Right lobe of liver (tissue), 6 donors: ENCODE measurements at regions not wholly inside any gene's neighbourhood (a gene's known extent, or its start where the extent isn't known, plus 50 kb on each side); places are given as distances from the start of the nearest gene placed in this dataset.

ENCODE experiments used
- ATAC-seq, 4 donors: fragments of 200-7000 bp; cut with Tn5 transposase; one replicate each; pipeline ENCODE4 v1.9.1; 2020; ENCODE audit warnings: mild to moderate bottlenecking in 4 of 4, moderate library complexity in 4 of 4
- DNase-seq, 3 donors: peaks; one replicate each; pipeline ENCODE4 v3.0.0-alpha.2; 2020
- H3K27ac ChIP-seq, 3 donors: fragments of 200-600 bp; one replicate each; pipeline ENCODE4 v1.8.0; 2022
- H3K27me3 ChIP-seq, 2 donors: fragments of 200-600 bp; one replicate each; pipeline ENCODE4 v1.8.0; 2022
- H3K36me3 ChIP-seq, 4 donors: fragments of 200-600 bp; sonication (generic) in 1 of 4; one replicate each; pipeline versions ENCODE4 v1.5.1 to v1.8.0; 2017 to 2022; ENCODE audit warnings: control low read depth in 1 of 4
- H3K4me1 ChIP-seq, 4 donors: fragments of 200-600 bp; sonication (generic) in 1 of 4; one replicate each; pipeline versions ENCODE4 v1.5.1 to v1.8.0; 2017 to 2022; ENCODE audit warnings: control low read depth in 1 of 4
- H3K4me3 ChIP-seq, 3 donors: fragments of 200-600 bp; one replicate each; pipeline ENCODE4 v1.8.0; 2022
- H3K9me3 ChIP-seq, 4 donors: fragments of 200-600 bp; sonication (generic) in 1 of 4; one replicate each; pipeline versions ENCODE4 v1.5.1 to v1.8.0; 2017 to 2022; ENCODE audit warnings: control low read depth in 1 of 4
- CTCF ChIP-seq, 4 donors: fragments of 200-600 bp in 3 of 4; fragments of 450-650 bp in 1 of 4; IDR thresholded peaks; one replicate each; pipeline versions ENCODE4 v1.5.1 to v1.8.0; 2016 to 2022; ENCODE audit warnings: antibody characterized with exemption in 4 of 4, mild to moderate bottlenecking in 2 of 4
- POLR2A ChIP-seq: fragments of 450-650 bp; IDR thresholded peaks from one replicate; pipeline ENCODE4 v1.6.1; 2017; ENCODE audit warnings: antibody characterized with exemption, mild to moderate bottlenecking
- WGBS: methylation state at CpG from one replicate; pipeline ENCODE4 v1.1.6; 2018; ENCODE audit warnings: low coverage, low lambda C conversion rate; ENCODE audit not compliant: insufficient coverage; ENCODE audit errors: missing lambda C conversion rate; 5-methylcytosine and 5-hydroxymethylcytosine counted together
- intact Hi-C, 2 donors: fragments of 100-400 bp; cut with DNase I; formaldehyde crosslinking; loops; one replicate each; pipeline versions ENCODE4 v1.11.2 to v1.14.1; 2022
- donor health status: DM: no; HTN: yes; CAD: no.
- donor health status: DM: no; HTN: no; CAD: no.
- donor health status: DM: no; HTN: no; CAD: no.
- donor health status: DM: no; HTN: yes; CAD: no.
- donor health status: DM: no; HTN: yes; CAD: no.

GRCh38 chr1:193846411-193846810, 660.0 kb upstream of the B3GALT2 start:
- Histone ChIP-seq H3K27ac (no peak overlapping the region), H3K36me3 (no peaks in the 10 kb centered on the region), H3K4me1 (no peaks in the 10 kb centered on the region), H3K9me3 (no peaks in the 10 kb centered on the region), H3K27me3 (no peaks in the 10 kb centered on the region), H3K4me3 (no peak overlapping the region)
- 94% methylated on average over 3 of the region's 3 CpGs for WGBS
- TF ChIP-seq CTCF (IDR thresholded peaks at IDR 0.05) (no peak), POLR2A (no peak)
- ATAC-seq: no peak
- DNase-seq: no peak
- intact Hi-C loops: no loop called here

- H3K4me3 ChIP-seq: no peak overlapping the region
- 63% methylated on average over 1 of the region's 2 CpGs for WGBS
- DNase-seq (no peak), ATAC-seq (no peak)
- H3K36me3 ChIP-seq: no peaks in the 10 kb centered on the region
- H3K9me3 ChIP-seq: no peaks in the 10 kb centered on the region
- H3K27ac ChIP-seq: no peak overlapping the region
- H3K27me3 ChIP-seq: no peaks in the 10 kb centered on the region
- no peaks in the 10 kb centered on the region for H3K4me1 ChIP-seq
- TF ChIP-seq CTCF (IDR thresholded peaks at IDR 0.05) (no peak), POLR2A (no peak)
- intact Hi-C loops: no loop called here
Measured at GRCh38 chr1:193841857-193842256, 655.4 kb upstream of the B3GALT2 start.

- Histone ChIP-seq H3K9me3 (no peaks in the 10 kb centered on the region), H3K36me3 (no peaks in the 10 kb centered on the region), H3K4me1 (no peaks in the 10 kb centered on the region), H3K27me3 (no peaks in the 10 kb centered on the region), H3K27ac (no peak overlapping the region), H3K4me3 (no peak overlapping the region)
- TF ChIP-seq CTCF (IDR thresholded peaks at IDR 0.05) (no peak), POLR2A (no peak)
- no peak for DNase-seq
- no peak for ATAC-seq
- 79% methylated on average over 1 of the region's 1 CpG for WGBS
- intact Hi-C loops: no loop called here
Measured at GRCh38 chr1:193831465-193831864, 645.1 kb upstream of the B3GALT2 start.

GRCh38 chr1:193827516-193827915, 641.1 kb upstream of the B3GALT2 start:
- H3K36me3 ChIP-seq: no peaks in the 10 kb centered on the region
- DNase-seq (no peak), ATAC-seq (no peak)
- intact Hi-C loops: no loop called here
- H3K27ac ChIP-seq: no peak overlapping the region
- no peaks in the 10 kb centered on the region for H3K4me1 ChIP-seq
- no peaks in the 10 kb centered on the region for H3K27me3 ChIP-seq
- H3K9me3 ChIP-seq: no peaks in the 10 kb centered on the region
- TF ChIP-seq CTCF (IDR thresholded peaks at IDR 0.05) (no peak), POLR2A (no peak)
- WGBS: 100% methylated on average over 1 of the region's 1 CpG
- no peak overlapping the region for H3K4me3 ChIP-seq

- intact Hi-C loops: no loop called here
- Histone ChIP-seq H3K27ac (no peak overlapping the region), H3K36me3 (no peaks in the 10 kb centered on the region), H3K27me3 (no peaks in the 10 kb centered on the region), H3K4me3 (no peak overlapping the region), H3K9me3 (no peaks in the 10 kb centered on the region), H3K4me1 (no peaks in the 10 kb centered on the region)
- ATAC-seq (no peak), DNase-seq (no peak)
- TF ChIP-seq POLR2A (no peak), CTCF (IDR thresholded peaks at IDR 0.05) (no peak)
Measured at GRCh38 chr1:193819376-193819775, 633.0 kb upstream of the B3GALT2 start.
